Chondrocyte (in vitro differentiated cells): ENCODE measurements at regions not wholly inside any gene's neighbourhood (a gene's known extent, or its start where the extent isn't known, plus 50 kb on each side); places are given as distances from the start of the nearest gene placed in this dataset.
A peak's percentile ranks its signal among the peaks of the same experiment; 100 is the strongest.
"Not testable (repeated sequence)": the region's sequence is repeated elsewhere in the genome, so short reads cannot be mapped to it uniquely, and the experiment has no call there.

Source experiments
- DNase-seq: peaks from one replicate; pipeline ENCODE4 v3.0.0; 2021; ENCODE audit warnings: mixed read lengths, low spot score
- H3K27ac Mint-ChIP-seq: one replicate; pipeline ENCODE4 v1.8.0; 2021; ENCODE audit warnings: mild to moderate bottlenecking, moderate library complexity, mixed read lengths; ENCODE audit not compliant: unreplicated experiment
- H3K27me3 Mint-ChIP-seq: 2 replicates; pipeline ENCODE4 v1.8.0; 2021; ENCODE audit warnings: low read depth, mixed read lengths
- H3K36me3 Mint-ChIP-seq: 2 replicates; pipeline ENCODE4 v1.8.0; 2021; ENCODE audit warnings: low read depth, mixed read lengths
- H3K4me1 Mint-ChIP-seq: 2 replicates; pipeline ENCODE4 v1.8.0; 2021; ENCODE audit warnings: low read depth, mild to moderate bottlenecking, mixed read lengths
- H3K4me3 Mint-ChIP-seq: one replicate; pipeline ENCODE4 v1.8.0; 2021; ENCODE audit warnings: mild to moderate bottlenecking, moderate library complexity, mixed read lengths; ENCODE audit not compliant: unreplicated experiment
- H3K9me3 Mint-ChIP-seq: 2 replicates; pipeline ENCODE4 v1.8.0; 2021; ENCODE audit warnings: low read depth, mixed read lengths
- CTCF ChIP-seq: fragments of 200-600 bp; sonication (generic); IDR thresholded peaks from 2 replicates; pipeline ENCODE4 v1.5.0; 2021; ENCODE audit warnings: antibody characterized with exemption, mild to moderate bottlenecking, moderate library complexity

- H3K9me3 Mint-ChIP-seq = peaks cover 25% of the 10 kb centered on the region
- no peak for DNase-seq
Observed at GRCh38 chr4:45425135-45425534, 698.7 kb downstream of the GABRG1 start.

GRCh38 chr4:45423896-45424295 lies 697.5 kb upstream of the GNPDA2 start:
- Mint-ChIP-seq H3K27me3 (no peaks in the 10 kb centered on the region), H3K4me3 (no peak overlapping the region), H3K27ac (no peak overlapping the region), H3K4me1 (no peaks in the 10 kb centered on the region), H3K9me3 (peaks cover 27% of the 10 kb centered on the region), H3K36me3 (no peaks in the 10 kb centered on the region)
- no peak for DNase-seq
- no peak for TF ChIP-seq CTCF

More at GRCh38 chr4:45425135-45425534, 698.7 kb downstream of the GABRG1 start:
- H3K36me3 Mint-ChIP-seq = no peaks in the 10 kb centered on the region
- H3K4me1 Mint-ChIP-seq = no peaks in the 10 kb centered on the region
- H3K27me3 Mint-ChIP-seq = no peaks in the 10 kb centered on the region
- no peak for TF ChIP-seq CTCF
- H3K4me3 Mint-ChIP-seq = no peak overlapping the region
- H3K27ac Mint-ChIP-seq = no peak overlapping the region

- not testable (repeated sequence) for H3K27me3 Mint-ChIP-seq, H3K27ac Mint-ChIP-seq, H3K36me3 Mint-ChIP-seq, H3K4me3 Mint-ChIP-seq, H3K4me1 Mint-ChIP-seq
- DNase-seq = peak; percentile 82
- peaks cover 27% of the 10 kb centered on the region for H3K9me3 Mint-ChIP-seq
Observed at GRCh38 chr4:45420091-45420674, 693.8 kb upstream of the GNPDA2 start.

- TF ChIP-seq CTCF = no peak
- H3K9me3 Mint-ChIP-seq = no peaks in the 10 kb centered on the region
- no peak for DNase-seq
- H3K27me3 Mint-ChIP-seq = no peaks in the 10 kb centered on the region
- no peaks in the 10 kb centered on the region for H3K4me1 Mint-ChIP-seq
- no peak overlapping the region for H3K27ac Mint-ChIP-seq
- no peak overlapping the region for H3K4me3 Mint-ChIP-seq
- H3K36me3 Mint-ChIP-seq = no peaks in the 10 kb centered on the region
Observed at GRCh38 chr4:45410701-45411210, 684.4 kb upstream of the GNPDA2 start.

- no peak for DNase-seq
- Mint-ChIP-seq H3K36me3 (no peaks in the 10 kb centered on the region), H3K4me1 (no peaks in the 10 kb centered on the region), H3K4me3 (no peak overlapping the region), H3K27ac (no peak overlapping the region), H3K27me3 (no peaks in the 10 kb centered on the region), H3K9me3 (peaks cover 2% of the 10 kb centered on the region)
- TF ChIP-seq CTCF = no peak
Observed at GRCh38 chr4:45409536-45409935, 683.2 kb upstream of the GNPDA2 start.

GRCh38 chr4:45408996-45409395 lies 682.6 kb upstream of the GNPDA2 start:
- no peak for TF ChIP-seq CTCF
- no peak overlapping the region for H3K4me3 Mint-ChIP-seq
- H3K4me1 Mint-ChIP-seq = no peaks in the 10 kb centered on the region
- DNase-seq = no peak
- H3K9me3 Mint-ChIP-seq = peaks cover 6% of the 10 kb centered on the region
- no peaks in the 10 kb centered on the region for H3K36me3 Mint-ChIP-seq
- H3K27me3 Mint-ChIP-seq = no peaks in the 10 kb centered on the region
- H3K27ac Mint-ChIP-seq = no peak overlapping the region
